ENCODE measurements at regions not wholly inside any gene's neighbourhood (a gene's known extent, or its start where the extent isn't known, plus 50 kb on each side); places are given as distances from the start of the nearest gene placed in this dataset. TPM values are rescaled to one million over a fixed set of nuclear protein-coding genes. Genes with fewer than 3 reads are reported as not detected.

Small RNA genes lying in the stretch of these regions (small RNA-seq; reads per million reads assigned to genes)
- not detected for gene AC004004.1

Measured in HT-29 (cell line).